GM23338 (cell line): ENCODE measurements at regions not wholly inside any gene's neighbourhood (a gene's known extent, or its start where the extent isn't known, plus 50 kb on each side); places are given as distances from the start of the nearest gene placed in this dataset.

ENCODE experiments used
- ATAC-seq: fragments of 200-7000 bp; cut with Tn5 transposase; 3 replicates; pipeline ENCODE4 v1.9.1; 2020
- DNase-seq: peaks from one replicate; pipeline ENCODE4 v3.0.0-alpha.2; 2015; ENCODE audit warnings: low spot score
- H2AFZ ChIP-seq: fragments of 200-600 bp; sonication (generic); 2 replicates; pipeline ENCODE4 v1.8.0; 2016; ENCODE audit warnings: antibody characterized with exemption, mild to moderate bottlenecking, moderate library complexity
- H3F3A ChIP-seq: fragments of 200-600 bp; sonication (generic); replicated peaks from 2 replicates; pipeline ENCODE4 v1.8.0; 2017; ENCODE audit warnings: antibody characterized with exemption, mixed run types, low read depth
- H3K27ac ChIP-seq: fragments of 200-600 bp; sonication (generic); 2 replicates; pipeline ENCODE4 v1.6.1; 2016; ENCODE audit warnings: low read depth
- H3K27me3 ChIP-seq: fragments of 200-600 bp; sonication (generic); 2 replicates; pipeline ENCODE4 v1.8.0; 2016; ENCODE audit warnings: mild to moderate bottlenecking, mixed run types, moderate library complexity; ENCODE audit not compliant: insufficient read depth
- H3K36me3 ChIP-seq: fragments of 200-600 bp; sonication (generic); 2 replicates; pipeline ENCODE4 v1.8.0; 2016; ENCODE audit warnings: mild to moderate bottlenecking; ENCODE audit not compliant: insufficient read depth
- H3K4me1 ChIP-seq: fragments of 200-600 bp; sonication (generic); 2 replicates; pipeline ENCODE4 v1.8.0; 2016; ENCODE audit warnings: mild to moderate bottlenecking, moderate library complexity; ENCODE audit not compliant: insufficient read depth
- H3K4me2 ChIP-seq: fragments of 200-600 bp; sonication (generic); 2 replicates; pipeline ENCODE4 v1.7.1; 2017; ENCODE audit warnings: mixed run types
- H3K4me3 ChIP-seq: fragments of 200-600 bp; sonication (generic); 2 replicates; pipeline ENCODE4 v1.6.1; 2016; ENCODE audit warnings: mixed run types
- H3K79me2 ChIP-seq: fragments of 200-600 bp; sonication (generic); replicated peaks from 2 replicates; pipeline ENCODE4 v1.8.0; 2017; ENCODE audit warnings: mild to moderate bottlenecking; ENCODE audit not compliant: insufficient read depth
- H3K9me2 ChIP-seq: fragments of 200-600 bp; sonication (generic); 2 replicates; pipeline ENCODE4 v1.8.0; 2017; ENCODE audit not compliant: insufficient read depth
- H4K20me1 ChIP-seq: fragments of 200-600 bp; sonication (generic); replicated peaks from 2 replicates; pipeline ENCODE4 v1.8.0; 2017; ENCODE audit warnings: mild to moderate bottlenecking; ENCODE audit not compliant: insufficient read depth
- H3K27ac Mint-ChIP-seq: 2 replicates; pipeline ENCODE4 v1.8.0; 2020; ENCODE audit warnings: inconsistent platforms, mild to moderate bottlenecking, moderate library complexity, mixed read lengths
- H3K27me3 Mint-ChIP-seq: 3 replicates; pipeline ENCODE4 v1.8.0; 2022; ENCODE audit warnings: low read depth, mild to moderate bottlenecking, moderate library complexity, mixed read lengths, inconsistent platforms; ENCODE audit not compliant: insufficient read depth, poor library complexity
- H3K36me3 Mint-ChIP-seq: 3 replicates; pipeline ENCODE4 v1.8.0; 2021; ENCODE audit warnings: low read depth, mild to moderate bottlenecking, inconsistent platforms, moderate library complexity, mixed read lengths
- H3K4me1 Mint-ChIP-seq: 3 replicates; pipeline ENCODE4 v1.8.0; 2020; ENCODE audit warnings: mild to moderate bottlenecking, inconsistent platforms, mixed read lengths
- H3K4me3 Mint-ChIP-seq: 3 replicates; pipeline ENCODE4 v1.8.0; 2021; ENCODE audit warnings: moderate library complexity, mild to moderate bottlenecking, inconsistent platforms, mixed read lengths
- H3K9me3 Mint-ChIP-seq: 3 replicates; pipeline ENCODE4 v1.8.0; 2020; ENCODE audit warnings: moderate library complexity, mild to moderate bottlenecking, inconsistent platforms, mixed read lengths
- CREB1 ChIP-seq: fragments of 250-450 bp; sonication (Bioruptor Pico); IDR thresholded peaks from 2 replicates; pipeline ENCODE4 v1.5.0; 2020; ENCODE audit warnings: low read depth, mild to moderate bottlenecking, moderate library complexity
- EZH2 ChIP-seq: fragments of 200-600 bp; sonication (generic); IDR thresholded peaks from one replicate; pipeline ENCODE4 v1.8.0; 2017; ENCODE audit warnings: antibody characterized with exemption, mild to moderate bottlenecking, low read depth; ENCODE audit not compliant: unreplicated experiment
- EZH2phosphoT487 ChIP-seq: fragments of 200-600 bp; sonication (generic); IDR thresholded peaks from one replicate; pipeline ENCODE4 v1.8.1; 2018; ENCODE audit warnings: antibody characterized with exemption; ENCODE audit not compliant: unreplicated experiment
- JUNB ChIP-seq: IDR thresholded peaks from one replicate; pipeline ENCODE4 v1.6.1; 2016; ENCODE audit warnings: antibody characterized with exemption; ENCODE audit not compliant: unreplicated experiment
- NANOG ChIP-seq: IDR thresholded peaks from 2 replicates; pipeline ENCODE4 v1.6.1; 2016; ENCODE audit warnings: antibody characterized with exemption, borderline replicate concordance
- POLR2AphosphoS5 ChIP-seq: IDR thresholded peaks from 2 replicates; pipeline ENCODE4 v1.6.1; 2016; ENCODE audit warnings: antibody characterized with exemption, low read depth
- STAT1 ChIP-seq: IDR thresholded peaks from one replicate; pipeline ENCODE4 v1.6.1; 2016; ENCODE audit warnings: antibody characterized with exemption; ENCODE audit not compliant: unreplicated experiment
- ZNF114 ChIP-seq: fragments of 250-450 bp; sonication (Bioruptor Pico); IDR thresholded peaks from 2 replicates; pipeline ENCODE4 v1.5.0; 2020; ENCODE audit warnings: mild to moderate bottlenecking, moderate library complexity
- ZNF331 ChIP-seq: fragments of 250-450 bp; sonication (Bioruptor Pico); IDR thresholded peaks from 2 replicates; pipeline ENCODE4 v1.5.0; 2020; ENCODE audit warnings: low read depth, mild to moderate bottlenecking, moderate library complexity
- TF ChIP-seq, protein P1 (sequence below): IDR thresholded peaks from 2 replicates; pipeline ENCODE4 v1.6.1; 2016; ENCODE audit warnings: antibody characterized with exemption
- TF ChIP-seq, protein P2 (sequence below): fragments of 250-450 bp; sonication (Bioruptor Pico); IDR thresholded peaks from 2 replicates; pipeline ENCODE4 v1.5.0; 2020; ENCODE audit warnings: mild to moderate bottlenecking, moderate library complexity
- TF ChIP-seq, protein P3 (sequence below): IDR thresholded peaks from one replicate; pipeline ENCODE4 v1.6.1; 2018; ENCODE audit warnings: antibody characterized with exemption; ENCODE audit not compliant: unreplicated experiment
- TF ChIP-seq, protein P4 (sequence below), 2 experiments: fragments of 200-600 bp in 1 of 2; sonication (generic) in 1 of 2; conservative IDR thresholded peaks; 2 replicates each; pipeline versions ENCODE4 v1.5.1 to v1.6.1; 2016 to 2017; ENCODE audit warnings: antibody characterized with exemption in 2 of 2, low read depth in 2 of 2, mild to moderate bottlenecking in 2 of 2, moderate library complexity in 1 of 2

DNA sequence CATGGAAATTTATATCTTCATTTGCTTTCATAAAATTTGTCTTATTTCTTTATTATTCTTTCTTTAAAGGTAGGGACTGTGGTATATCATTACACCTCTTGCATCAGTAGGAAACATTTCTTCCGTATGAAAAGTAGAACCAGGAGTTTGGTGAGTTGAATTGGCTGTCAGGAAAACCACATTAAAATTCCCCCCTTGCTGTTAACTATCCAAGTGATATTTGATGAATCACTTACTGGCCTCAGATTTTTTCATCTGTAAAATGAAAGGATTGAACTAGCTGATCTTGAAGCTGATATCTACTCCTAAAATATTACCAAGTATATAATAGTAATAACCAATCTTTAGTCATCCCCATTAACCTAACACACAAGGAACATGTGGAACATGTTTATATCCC lies 460.9 kb downstream of the GJA1 start:
- Mint-ChIP-seq H3K27me3 (no peaks in the 10 kb centered on the region), H3K9me3 (peaks cover 4% of the 10 kb centered on the region; the same call in 2 of the 3 replicates), H3K36me3 (no peaks in the 10 kb centered on the region), H3K4me3 (no peak overlapping the region), H3K4me1 (peaks cover 8% of the 10 kb centered on the region), H3K27ac (no peak overlapping the region)
- Histone ChIP-seq H3K4me2 (no peak overlapping the region), H3K79me2 (no peaks in the 10 kb centered on the region), H3K4me3 (no peak overlapping the region), H3K27me3 (no peaks in the 10 kb centered on the region), H3K4me1 (peaks cover 19% of the 10 kb centered on the region), H3F3A (no peaks in the 10 kb centered on the region), H3K36me3 (no peaks in the 10 kb centered on the region), H3K9me2 (no peaks in the 10 kb centered on the region), H3K27ac (no peak overlapping the region), H4K20me1 (no peaks in the 10 kb centered on the region), H2AFZ (no peak overlapping the region)
- ATAC-seq (no peak), DNase-seq (no peak)
- no peak for TF ChIP-seq JUNB
- TF ChIP-seq EZH2, result no peak
- TF ChIP-seq, protein P1, sequence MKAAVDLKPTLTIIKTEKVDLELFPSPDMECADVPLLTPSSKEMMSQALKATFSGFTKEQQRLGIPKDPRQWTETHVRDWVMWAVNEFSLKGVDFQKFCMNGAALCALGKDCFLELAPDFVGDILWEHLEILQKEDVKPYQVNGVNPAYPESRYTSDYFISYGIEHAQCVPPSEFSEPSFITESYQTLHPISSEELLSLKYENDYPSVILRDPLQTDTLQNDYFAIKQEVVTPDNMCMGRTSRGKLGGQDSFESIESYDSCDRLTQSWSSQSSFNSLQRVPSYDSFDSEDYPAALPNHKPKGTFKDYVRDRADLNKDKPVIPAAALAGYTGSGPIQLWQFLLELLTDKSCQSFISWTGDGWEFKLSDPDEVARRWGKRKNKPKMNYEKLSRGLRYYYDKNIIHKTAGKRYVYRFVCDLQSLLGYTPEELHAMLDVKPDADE, result no peak
- TF ChIP-seq ZNF114 (CRISPR knock-in tag), result no peak
- no peak for TF ChIP-seq CREB1
- no peak for TF ChIP-seq STAT1
- TF ChIP-seq, protein P2, sequence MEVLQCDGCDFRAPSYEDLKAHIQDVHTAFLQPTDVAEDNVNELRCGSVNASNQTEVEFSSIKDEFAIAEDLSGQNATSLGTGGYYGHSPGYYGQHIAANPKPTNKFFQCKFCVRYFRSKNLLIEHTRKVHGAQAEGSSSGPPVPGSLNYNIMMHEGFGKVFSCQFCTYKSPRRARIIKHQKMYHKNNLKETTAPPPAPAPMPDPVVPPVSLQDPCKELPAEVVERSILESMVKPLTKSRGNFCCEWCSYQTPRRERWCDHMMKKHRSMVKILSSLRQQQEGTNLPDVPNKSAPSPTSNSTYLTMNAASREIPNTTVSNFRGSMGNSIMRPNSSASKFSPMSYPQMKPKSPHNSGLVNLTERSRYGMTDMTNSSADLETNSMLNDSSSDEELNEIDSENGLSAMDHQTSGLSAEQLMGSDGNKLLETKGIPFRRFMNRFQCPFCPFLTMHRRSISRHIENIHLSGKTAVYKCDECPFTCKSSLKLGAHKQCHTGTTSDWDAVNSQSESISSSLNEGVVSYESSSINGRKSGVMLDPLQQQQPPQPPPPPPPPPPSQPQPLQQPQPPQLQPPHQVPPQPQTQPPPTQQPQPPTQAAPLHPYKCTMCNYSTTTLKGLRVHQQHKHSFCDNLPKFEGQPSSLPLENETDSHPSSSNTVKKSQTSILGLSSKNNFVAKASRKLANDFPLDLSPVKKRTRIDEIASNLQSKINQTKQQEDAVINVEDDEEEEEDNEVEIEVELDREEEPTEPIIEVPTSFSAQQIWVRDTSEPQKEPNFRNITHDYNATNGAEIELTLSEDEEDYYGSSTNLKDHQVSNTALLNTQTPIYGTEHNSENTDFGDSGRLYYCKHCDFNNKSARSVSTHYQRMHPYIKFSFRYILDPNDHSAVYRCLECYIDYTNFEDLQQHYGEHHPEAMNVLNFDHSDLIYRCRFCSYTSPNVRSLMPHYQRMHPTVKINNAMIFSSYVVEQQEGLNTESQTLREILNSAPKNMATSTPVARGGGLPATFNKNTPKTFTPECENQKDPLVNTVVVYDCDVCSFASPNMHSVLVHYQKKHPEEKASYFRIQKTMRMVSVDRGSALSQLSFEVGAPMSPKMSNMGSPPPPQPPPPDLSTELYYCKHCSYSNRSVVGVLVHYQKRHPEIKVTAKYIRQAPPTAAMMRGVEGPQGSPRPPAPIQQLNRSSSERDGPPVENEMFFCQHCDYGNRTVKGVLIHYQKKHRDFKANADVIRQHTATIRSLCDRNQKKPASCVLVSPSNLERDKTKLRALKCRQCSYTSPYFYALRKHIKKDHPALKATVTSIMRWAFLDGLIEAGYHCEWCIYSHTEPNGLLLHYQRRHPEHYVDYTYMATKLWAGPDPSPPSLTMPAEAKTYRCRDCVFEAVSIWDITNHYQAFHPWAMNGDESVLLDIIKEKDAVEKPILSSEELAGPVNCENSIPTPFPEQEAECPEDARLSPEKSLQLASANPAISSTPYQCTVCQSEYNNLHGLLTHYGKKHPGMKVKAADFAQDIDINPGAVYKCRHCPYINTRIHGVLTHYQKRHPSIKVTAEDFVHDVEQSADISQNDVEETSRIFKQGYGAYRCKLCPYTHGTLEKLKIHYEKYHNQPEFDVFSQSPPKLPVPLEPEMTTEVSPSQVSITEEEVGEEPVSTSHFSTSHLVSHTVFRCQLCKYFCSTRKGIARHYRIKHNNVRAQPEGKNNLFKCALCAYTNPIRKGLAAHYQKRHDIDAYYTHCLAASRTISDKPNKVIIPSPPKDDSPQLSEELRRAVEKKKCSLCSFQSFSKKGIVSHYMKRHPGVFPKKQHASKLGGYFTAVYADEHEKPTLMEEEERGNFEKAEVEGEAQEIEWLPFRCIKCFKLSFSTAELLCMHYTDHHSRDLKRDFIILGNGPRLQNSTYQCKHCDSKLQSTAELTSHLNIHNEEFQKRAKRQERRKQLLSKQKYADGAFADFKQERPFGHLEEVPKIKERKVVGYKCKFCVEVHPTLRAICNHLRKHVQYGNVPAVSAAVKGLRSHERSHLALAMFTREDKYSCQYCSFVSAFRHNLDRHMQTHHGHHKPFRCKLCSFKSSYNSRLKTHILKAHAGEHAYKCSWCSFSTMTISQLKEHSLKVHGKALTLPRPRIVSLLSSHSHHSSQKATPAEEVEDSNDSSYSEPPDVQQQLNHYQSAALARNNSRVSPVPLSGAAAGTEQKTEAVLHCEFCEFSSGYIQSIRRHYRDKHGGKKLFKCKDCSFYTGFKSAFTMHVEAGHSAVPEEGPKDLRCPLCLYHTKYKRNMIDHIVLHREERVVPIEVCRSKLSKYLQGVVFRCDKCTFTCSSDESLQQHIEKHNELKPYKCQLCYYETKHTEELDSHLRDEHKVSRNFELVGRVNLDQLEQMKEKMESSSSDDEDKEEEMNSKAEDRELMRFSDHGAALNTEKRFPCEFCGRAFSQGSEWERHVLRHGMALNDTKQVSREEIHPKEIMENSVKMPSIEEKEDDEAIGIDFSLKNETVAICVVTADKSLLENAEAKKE (CRISPR knock-in tag), result no peak
- TF ChIP-seq ZNF331 (CRISPR knock-in tag), result no peak
- TF ChIP-seq POLR2AphosphoS5, result no peak
- no peak for TF ChIP-seq NANOG
- no peak for TF ChIP-seq EZH2phosphoT487
- TF ChIP-seq, protein P3, sequence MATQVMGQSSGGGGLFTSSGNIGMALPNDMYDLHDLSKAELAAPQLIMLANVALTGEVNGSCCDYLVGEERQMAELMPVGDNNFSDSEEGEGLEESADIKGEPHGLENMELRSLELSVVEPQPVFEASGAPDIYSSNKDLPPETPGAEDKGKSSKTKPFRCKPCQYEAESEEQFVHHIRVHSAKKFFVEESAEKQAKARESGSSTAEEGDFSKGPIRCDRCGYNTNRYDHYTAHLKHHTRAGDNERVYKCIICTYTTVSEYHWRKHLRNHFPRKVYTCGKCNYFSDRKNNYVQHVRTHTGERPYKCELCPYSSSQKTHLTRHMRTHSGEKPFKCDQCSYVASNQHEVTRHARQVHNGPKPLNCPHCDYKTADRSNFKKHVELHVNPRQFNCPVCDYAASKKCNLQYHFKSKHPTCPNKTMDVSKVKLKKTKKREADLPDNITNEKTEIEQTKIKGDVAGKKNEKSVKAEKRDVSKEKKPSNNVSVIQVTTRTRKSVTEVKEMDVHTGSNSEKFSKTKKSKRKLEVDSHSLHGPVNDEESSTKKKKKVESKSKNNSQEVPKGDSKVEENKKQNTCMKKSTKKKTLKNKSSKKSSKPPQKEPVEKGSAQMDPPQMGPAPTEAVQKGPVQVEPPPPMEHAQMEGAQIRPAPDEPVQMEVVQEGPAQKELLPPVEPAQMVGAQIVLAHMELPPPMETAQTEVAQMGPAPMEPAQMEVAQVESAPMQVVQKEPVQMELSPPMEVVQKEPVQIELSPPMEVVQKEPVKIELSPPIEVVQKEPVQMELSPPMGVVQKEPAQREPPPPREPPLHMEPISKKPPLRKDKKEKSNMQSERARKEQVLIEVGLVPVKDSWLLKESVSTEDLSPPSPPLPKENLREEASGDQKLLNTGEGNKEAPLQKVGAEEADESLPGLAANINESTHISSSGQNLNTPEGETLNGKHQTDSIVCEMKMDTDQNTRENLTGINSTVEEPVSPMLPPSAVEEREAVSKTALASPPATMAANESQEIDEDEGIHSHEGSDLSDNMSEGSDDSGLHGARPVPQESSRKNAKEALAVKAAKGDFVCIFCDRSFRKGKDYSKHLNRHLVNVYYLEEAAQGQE, result no peak
- TF ChIP-seq, protein P4, sequence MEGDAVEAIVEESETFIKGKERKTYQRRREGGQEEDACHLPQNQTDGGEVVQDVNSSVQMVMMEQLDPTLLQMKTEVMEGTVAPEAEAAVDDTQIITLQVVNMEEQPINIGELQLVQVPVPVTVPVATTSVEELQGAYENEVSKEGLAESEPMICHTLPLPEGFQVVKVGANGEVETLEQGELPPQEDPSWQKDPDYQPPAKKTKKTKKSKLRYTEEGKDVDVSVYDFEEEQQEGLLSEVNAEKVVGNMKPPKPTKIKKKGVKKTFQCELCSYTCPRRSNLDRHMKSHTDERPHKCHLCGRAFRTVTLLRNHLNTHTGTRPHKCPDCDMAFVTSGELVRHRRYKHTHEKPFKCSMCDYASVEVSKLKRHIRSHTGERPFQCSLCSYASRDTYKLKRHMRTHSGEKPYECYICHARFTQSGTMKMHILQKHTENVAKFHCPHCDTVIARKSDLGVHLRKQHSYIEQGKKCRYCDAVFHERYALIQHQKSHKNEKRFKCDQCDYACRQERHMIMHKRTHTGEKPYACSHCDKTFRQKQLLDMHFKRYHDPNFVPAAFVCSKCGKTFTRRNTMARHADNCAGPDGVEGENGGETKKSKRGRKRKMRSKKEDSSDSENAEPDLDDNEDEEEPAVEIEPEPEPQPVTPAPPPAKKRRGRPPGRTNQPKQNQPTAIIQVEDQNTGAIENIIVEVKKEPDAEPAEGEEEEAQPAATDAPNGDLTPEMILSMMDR (conservative IDR thresholded peaks at IDR 0.05; ENCODE audit: low read depth in 2 of 2), result no peak
